ENCODE measurements at regions not wholly inside any gene's neighbourhood (a gene's known extent, or its start where the extent isn't known, plus 50 kb on each side); places are given as distances from the start of the nearest gene placed in this dataset.
"Not testable (repeated sequence)": the region's sequence is repeated elsewhere in the genome, so short reads cannot be mapped to it uniquely, and the experiment has no call there.

DNA sequence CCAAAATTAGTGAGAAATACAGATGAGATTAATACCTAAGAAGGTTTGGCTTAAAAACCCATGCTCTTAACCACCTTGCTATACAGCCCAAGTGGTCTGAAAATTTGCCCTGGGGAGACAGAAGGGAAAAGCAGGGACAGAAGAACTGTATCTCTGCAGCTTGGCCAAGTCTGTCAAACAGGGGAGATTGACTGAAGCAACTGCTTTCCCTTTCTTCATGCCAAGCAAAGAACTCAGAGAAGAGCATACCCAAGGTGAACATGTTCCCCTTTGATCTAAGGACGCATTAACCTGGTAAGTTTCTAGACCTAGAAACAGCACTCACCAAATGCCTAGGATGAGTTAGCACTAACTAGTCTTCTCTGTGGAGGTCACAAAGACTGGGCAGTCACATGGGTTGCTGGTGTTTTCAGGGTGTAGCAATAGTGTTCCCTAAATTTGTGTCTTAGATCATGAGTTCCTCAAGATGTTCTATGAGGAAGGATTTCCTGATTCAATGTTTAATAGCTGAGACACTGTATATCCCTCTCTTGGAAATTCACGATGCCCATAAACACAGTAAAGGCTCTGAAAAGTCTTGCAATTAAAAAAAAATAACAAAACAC lies 75.6 kb upstream of the GRAMD1B start:
- Histone ChIP-seq H3K9me3 (ENCODE audit: control insufficient read depth, insufficient read depth, low read length) (no peaks in the 10 kb centered on the region), H3K27me3 (ENCODE audit: control insufficient read depth, insufficient read depth, low read length) (peaks cover 7% of the 10 kb centered on the region), H3K27ac (ENCODE audit: low read length) (no peak overlapping the region), H3K4me1 (ENCODE audit: control insufficient read depth, insufficient read depth, low read length) (peaks cover 16% of the 10 kb centered on the region), H3K4me3 (ENCODE audit: low read length) (no peak overlapping the region), H3K36me3 (ENCODE audit: control insufficient read depth, insufficient read depth, low read length) (no peaks in the 10 kb centered on the region)
- DNase-seq: no peak
- H3K27ac Mint-ChIP-seq: no peak overlapping the region
- no peaks in the 10 kb centered on the region for H3K9me3 Mint-ChIP-seq
- peaks cover 21 to 30% of the 10 kb centered on the region in 2 donors for H3K27me3 Mint-ChIP-seq (ENCODE audit: low read depth in 2 of 2)
- intact Hi-C loops (cut with micrococcal nuclease): no loop called here
- ATAC-seq: no peak
- TF ChIP-seq, protein P1, sequence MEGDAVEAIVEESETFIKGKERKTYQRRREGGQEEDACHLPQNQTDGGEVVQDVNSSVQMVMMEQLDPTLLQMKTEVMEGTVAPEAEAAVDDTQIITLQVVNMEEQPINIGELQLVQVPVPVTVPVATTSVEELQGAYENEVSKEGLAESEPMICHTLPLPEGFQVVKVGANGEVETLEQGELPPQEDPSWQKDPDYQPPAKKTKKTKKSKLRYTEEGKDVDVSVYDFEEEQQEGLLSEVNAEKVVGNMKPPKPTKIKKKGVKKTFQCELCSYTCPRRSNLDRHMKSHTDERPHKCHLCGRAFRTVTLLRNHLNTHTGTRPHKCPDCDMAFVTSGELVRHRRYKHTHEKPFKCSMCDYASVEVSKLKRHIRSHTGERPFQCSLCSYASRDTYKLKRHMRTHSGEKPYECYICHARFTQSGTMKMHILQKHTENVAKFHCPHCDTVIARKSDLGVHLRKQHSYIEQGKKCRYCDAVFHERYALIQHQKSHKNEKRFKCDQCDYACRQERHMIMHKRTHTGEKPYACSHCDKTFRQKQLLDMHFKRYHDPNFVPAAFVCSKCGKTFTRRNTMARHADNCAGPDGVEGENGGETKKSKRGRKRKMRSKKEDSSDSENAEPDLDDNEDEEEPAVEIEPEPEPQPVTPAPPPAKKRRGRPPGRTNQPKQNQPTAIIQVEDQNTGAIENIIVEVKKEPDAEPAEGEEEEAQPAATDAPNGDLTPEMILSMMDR (IDR thresholded peaks at IDR 0.05): no peak
- peaks cover 7 to 15% of the 10 kb centered on the region in 2 donors for H3K4me1 Mint-ChIP-seq
- H3K4me3 Mint-ChIP-seq: no peak overlapping the region
- no peaks in the 10 kb centered on the region for H3K36me3 Mint-ChIP-seq
- WGBS (ENCODE audit: insufficient coverage): 87% methylated on average over 2 of the region's 2 CpGs

DNA sequence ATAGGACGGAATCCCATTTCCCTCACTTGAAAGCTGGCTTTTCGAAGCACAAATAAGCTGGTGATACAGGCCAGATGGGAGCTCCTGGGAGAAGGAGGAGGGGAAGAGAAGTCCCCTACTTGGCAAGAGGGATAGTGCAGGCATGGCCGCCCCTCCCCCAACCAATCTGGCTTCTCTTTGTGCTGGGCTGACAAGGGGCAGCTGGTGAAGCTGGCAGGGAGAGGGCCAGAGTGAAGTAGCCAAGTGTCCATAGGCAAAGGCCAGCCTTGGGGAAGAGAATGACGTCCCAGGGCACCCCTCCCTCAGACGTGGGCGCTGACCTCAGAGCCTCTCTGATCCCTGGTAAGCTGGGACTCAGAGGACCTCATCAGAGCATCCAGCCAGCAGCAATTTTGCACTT lies 78.7 kb upstream of the GRAMD1B start:
- Histone ChIP-seq H3K27ac (ENCODE audit: low read length) (no peak overlapping the region), H3K4me1 (ENCODE audit: control insufficient read depth, insufficient read depth, low read length) (no peaks in the 10 kb centered on the region), H3K4me3 (ENCODE audit: low read length) (no peak overlapping the region), H3K9me3 (ENCODE audit: control insufficient read depth, insufficient read depth, low read length) (no peaks in the 10 kb centered on the region), H3K27me3 (ENCODE audit: control insufficient read depth, insufficient read depth, low read length) (no peaks in the 10 kb centered on the region), H3K36me3 (ENCODE audit: control insufficient read depth, insufficient read depth, low read length) (no peaks in the 10 kb centered on the region)
- no peaks in the 10 kb centered on the region for H3K36me3 Mint-ChIP-seq
- H3K4me1 Mint-ChIP-seq: no peaks in the 10 kb centered on the region
- DNase-seq: no peak
- ATAC-seq: no peak
- H3K9me3 Mint-ChIP-seq: no peaks in the 10 kb centered on the region
- intact Hi-C loops (cut with micrococcal nuclease): no loop called here
- TF ChIP-seq, protein P1 (IDR thresholded peaks at IDR 0.05): no peak
- H3K27ac Mint-ChIP-seq: no peak overlapping the region
- WGBS (ENCODE audit: insufficient coverage): 95% methylated on average over 6 of the region's 6 CpGs
- H3K4me3 Mint-ChIP-seq: no peak overlapping the region
- H3K27me3 Mint-ChIP-seq (ENCODE audit: low read depth in 2 of 2): peaks cover 5 to 22% of the 10 kb centered on the region in 2 donors

DNA sequence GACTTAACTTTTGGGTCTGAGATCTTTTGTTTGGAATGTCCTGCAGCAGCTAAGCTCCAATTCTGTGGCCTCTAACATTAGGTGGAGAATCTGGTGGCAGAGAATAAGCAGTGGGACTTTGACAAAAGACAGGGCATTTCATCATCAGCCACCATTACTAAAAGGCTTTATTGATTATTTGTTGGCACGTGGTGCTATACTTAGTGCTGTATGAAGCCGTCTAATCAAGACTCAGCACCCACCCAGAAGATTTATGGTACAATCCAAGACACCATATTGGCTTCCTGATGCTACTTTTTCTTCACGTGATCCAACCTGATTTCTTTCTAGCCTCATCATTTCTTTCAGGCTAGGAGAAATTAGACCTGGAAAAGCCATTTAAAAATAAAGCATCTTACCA lies 80.7 kb upstream of the GRAMD1B start:
- H3K9me3 ChIP-seq (ENCODE audit: control insufficient read depth, insufficient read depth, low read length): no peaks in the 10 kb centered on the region
- 97% methylated on average over 3 of the region's 3 CpGs for WGBS (ENCODE audit: insufficient coverage)
- intact Hi-C loops (cut with micrococcal nuclease): no loop called here
- no peaks in the 10 kb centered on the region for H3K36me3 Mint-ChIP-seq
- ATAC-seq: no peak
- H3K4me1 ChIP-seq (ENCODE audit: control insufficient read depth, insufficient read depth, low read length): no peaks in the 10 kb centered on the region
- H3K36me3 ChIP-seq (ENCODE audit: control insufficient read depth, insufficient read depth, low read length): no peaks in the 10 kb centered on the region
- H3K27me3 ChIP-seq (ENCODE audit: control insufficient read depth, insufficient read depth, low read length): no peaks in the 10 kb centered on the region
- H3K27ac Mint-ChIP-seq: no peak overlapping the region
- no peaks in the 10 kb centered on the region for H3K4me1 Mint-ChIP-seq
- no peaks in the 10 kb centered on the region for H3K9me3 Mint-ChIP-seq
- no peak overlapping the region for H3K4me3 Mint-ChIP-seq
- peaks cover 8 to 22% of the 10 kb centered on the region in 2 donors for H3K27me3 Mint-ChIP-seq (ENCODE audit: low read depth in 2 of 2)
- no peak for DNase-seq
- TF ChIP-seq, protein P1 (IDR thresholded peaks at IDR 0.05): no peak
- H3K4me3 ChIP-seq (ENCODE audit: low read length): no peak overlapping the region
- H3K27ac ChIP-seq (ENCODE audit: low read length): no peak overlapping the region

DNA sequence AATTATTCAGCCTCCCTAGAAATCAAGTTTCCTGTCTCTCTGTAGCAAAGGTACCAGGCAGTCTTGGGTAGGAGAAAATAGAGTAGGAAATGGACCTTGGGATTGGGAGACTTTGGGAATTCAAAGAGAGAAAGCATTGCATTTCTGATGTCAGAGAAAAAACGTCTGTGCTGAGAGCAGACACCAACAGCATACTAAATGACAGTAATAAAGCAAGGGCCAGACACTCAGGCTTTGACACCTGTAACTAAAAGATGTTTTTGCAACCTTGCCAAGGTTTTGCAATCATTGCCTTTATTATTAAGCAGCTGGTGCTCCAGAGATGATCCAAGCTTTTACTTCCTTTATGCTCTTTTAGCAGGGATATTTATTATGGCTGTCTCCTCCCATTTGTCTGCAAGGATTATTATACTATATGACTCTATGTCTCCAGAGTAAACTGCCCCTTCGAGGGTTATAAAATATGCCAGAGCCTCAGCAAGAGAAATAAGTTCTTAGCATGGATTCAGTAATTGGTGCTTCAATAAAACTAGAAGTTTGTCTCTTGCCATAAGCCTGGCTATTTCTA lies 85.2 kb upstream of the GRAMD1B start:
- Mint-ChIP-seq H3K4me1 (no peaks in the 10 kb centered on the region), H3K36me3 (no peaks in the 10 kb centered on the region), H3K4me3 (no peak overlapping the region), H3K9me3 (no peaks in the 10 kb centered on the region), H3K27ac (no peak overlapping the region), H3K27me3 (ENCODE audit: low read depth in 2 of 2) (peaks cover 8 to 10% of the 10 kb centered on the region in 2 donors)
- Histone ChIP-seq H3K27ac (ENCODE audit: low read length) (no peak overlapping the region), H3K9me3 (ENCODE audit: control insufficient read depth, insufficient read depth, low read length) (no peaks in the 10 kb centered on the region), H3K4me1 (ENCODE audit: control insufficient read depth, insufficient read depth, low read length) (no peaks in the 10 kb centered on the region), H3K27me3 (ENCODE audit: control insufficient read depth, insufficient read depth, low read length) (no peaks in the 10 kb centered on the region), H3K4me3 (ENCODE audit: low read length) (no peak overlapping the region), H3K36me3 (ENCODE audit: control insufficient read depth, insufficient read depth, low read length) (no peaks in the 10 kb centered on the region)
- WGBS (ENCODE audit: insufficient coverage): 84% methylated on average over 2 of the region's 2 CpGs
- TF ChIP-seq, protein P1 (IDR thresholded peaks at IDR 0.05): no peak
- intact Hi-C loops (cut with micrococcal nuclease): no loop called here
- ATAC-seq (no peak), DNase-seq (no peak)

DNA sequence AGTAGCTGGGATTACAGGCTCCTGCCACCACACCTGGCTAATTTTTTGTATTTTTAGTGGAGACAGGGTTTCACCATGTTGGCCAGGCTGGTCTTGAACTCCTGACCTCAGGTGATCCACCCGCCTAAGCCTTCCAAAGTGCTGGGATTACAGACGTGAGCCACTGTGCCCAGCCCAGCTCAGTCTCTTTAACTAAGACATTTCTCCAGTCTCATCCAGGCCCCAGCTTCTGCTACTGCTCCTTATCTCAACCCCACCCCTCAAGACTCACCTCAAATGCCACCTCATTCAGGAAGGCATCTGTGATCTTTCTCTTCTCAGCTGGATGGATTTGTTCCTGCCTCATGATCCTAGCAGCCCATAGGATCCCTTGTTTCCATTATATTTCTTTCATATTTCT lies 85.9 kb upstream of the GRAMD1B start:
- intact Hi-C loops (cut with micrococcal nuclease); H3K4me3 Mint-ChIP-seq; H3K27me3 ChIP-seq (ENCODE audit: control insufficient read depth, insufficient read depth, low read length); H3K4me1 Mint-ChIP-seq; H3K9me3 Mint-ChIP-seq; H3K4me3 ChIP-seq (ENCODE audit: low read length); H3K36me3 Mint-ChIP-seq; DNase-seq; H3K27ac ChIP-seq (ENCODE audit: low read length); H3K36me3 ChIP-seq (ENCODE audit: control insufficient read depth, insufficient read depth, low read length); ATAC-seq; H3K4me1 ChIP-seq (ENCODE audit: control insufficient read depth, insufficient read depth, low read length); H3K27ac Mint-ChIP-seq; H3K9me3 ChIP-seq (ENCODE audit: control insufficient read depth, insufficient read depth, low read length); H3K27me3 Mint-ChIP-seq (ENCODE audit: low read depth in 2 of 2): not testable (repeated sequence)
- WGBS (ENCODE audit: insufficient coverage): 84% methylated on average over 2 of the region's 2 CpGs

Data from natural killer cell (primary cell).